IPS-20b (cell line): ENCODE measurements at regions not wholly inside any gene's neighbourhood (a gene's known extent, or its start where the extent isn't known, plus 50 kb on each side); places are given as distances from the start of the nearest gene placed in this dataset.
"Not testable (repeated sequence)": the region's sequence is repeated elsewhere in the genome, so short reads cannot be mapped to it uniquely, and the experiment has no call there.

Experiments
- H3K27ac ChIP-seq: one replicate; pipeline ENCODE4 v1.5.1; 2013; ENCODE audit warnings: low read length
- H3K27me3 ChIP-seq: 2 replicates; pipeline ENCODE4 v1.6.1; 2013; ENCODE audit warnings: mild to moderate bottlenecking, low read length, inconsistent platforms; ENCODE audit not compliant: insufficient read depth
- H3K36me3 ChIP-seq: 2 replicates; pipeline ENCODE4 v1.6.1; 2013; ENCODE audit warnings: low read depth, mild to moderate bottlenecking, inconsistent platforms, low read length, moderate library complexity; ENCODE audit not compliant: insufficient read depth
- H3K4me1 ChIP-seq: 2 replicates; pipeline ENCODE4 v1.6.1; 2013; ENCODE audit warnings: mild to moderate bottlenecking, control low read depth, inconsistent platforms, low read length, moderate library complexity; ENCODE audit not compliant: insufficient read depth
- H3K4me3 ChIP-seq: 2 replicates; pipeline ENCODE4 v1.5.1; 2013; ENCODE audit warnings: mild to moderate bottlenecking, low read length, inconsistent platforms
- H3K9ac ChIP-seq: 2 replicates; pipeline ENCODE4 v1.6.1; 2013; ENCODE audit warnings: low read depth, mild to moderate bottlenecking, inconsistent platforms, low read length, moderate library complexity
- H3K9me3 ChIP-seq: 2 replicates; pipeline ENCODE4 v1.6.1; 2013; ENCODE audit warnings: mild to moderate bottlenecking, low read depth, low read length, inconsistent platforms; ENCODE audit not compliant: insufficient read depth

DNA sequence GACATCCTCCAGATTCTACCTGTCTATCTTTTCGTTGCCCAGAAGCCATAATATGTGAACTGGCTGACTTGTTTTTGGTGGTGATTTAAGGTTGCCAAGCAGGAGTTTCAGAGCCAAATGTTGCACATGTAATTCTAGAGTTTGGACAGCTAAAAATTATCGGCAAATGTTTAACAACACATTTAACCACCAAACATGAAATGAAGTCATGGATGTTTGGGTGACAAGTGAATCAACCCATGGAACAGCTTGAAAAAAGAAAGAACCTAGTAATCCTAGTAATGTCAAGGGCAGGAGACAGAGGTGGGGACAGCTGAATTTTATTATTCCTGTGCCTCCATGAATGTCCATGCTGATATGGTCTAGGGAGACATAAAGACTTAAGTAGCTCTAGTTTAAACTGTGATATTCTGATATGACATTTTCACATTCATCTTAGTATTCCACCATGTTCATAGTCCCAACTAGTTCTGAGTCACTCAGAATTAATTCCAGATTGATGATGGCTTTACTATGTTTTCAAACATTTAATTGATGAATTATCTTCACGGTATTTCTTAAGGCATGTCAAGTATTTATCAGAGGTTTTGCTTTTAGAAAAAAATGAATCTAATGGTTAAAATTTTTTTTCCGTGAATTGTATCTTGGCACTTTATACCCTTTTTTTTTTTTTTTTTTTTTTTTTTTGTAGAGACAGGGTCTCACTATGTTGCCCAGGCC is 101.7 kb downstream of the SOCS6 start:
- Histone ChIP-seq H3K4me1 (no peaks in the 10 kb centered on the region), H3K27ac (no peak overlapping the region), H3K9me3 (no peaks in the 10 kb centered on the region), H3K4me3 (no peak overlapping the region), H3K9ac (no peak overlapping the region), H3K27me3 (no peaks in the 10 kb centered on the region), H3K36me3 (no peaks in the 10 kb centered on the region)

- H3K9me3 ChIP-seq, H3K36me3 ChIP-seq, H3K27me3 ChIP-seq, H3K27ac ChIP-seq, H3K4me3 ChIP-seq, H3K4me1 ChIP-seq, H3K9ac ChIP-seq: not testable (repeated sequence)
These were observed 100.2 kb downstream of the SOCS6 start for GRCh38 chr18:70389036-70389435.

DNA sequence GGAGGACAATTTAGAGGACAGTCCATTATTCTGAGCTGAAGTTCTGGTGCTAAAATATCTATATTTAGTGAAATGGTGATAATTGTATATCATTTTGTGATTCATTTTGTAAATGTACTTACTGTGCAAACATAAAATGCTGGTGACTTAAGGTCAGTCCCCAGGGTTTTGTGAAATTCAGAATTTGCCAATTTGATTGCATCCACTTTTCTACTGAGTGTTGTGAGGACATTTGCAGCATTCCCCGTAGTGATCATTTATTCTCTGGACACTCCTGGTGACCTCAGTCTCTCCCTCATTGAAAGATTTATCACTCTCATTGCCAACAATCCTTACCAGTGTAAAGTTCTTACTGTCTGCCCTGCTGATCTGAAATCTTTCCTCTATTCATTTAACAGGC is 98.2 kb downstream of the SOCS6 start:
- Histone ChIP-seq H3K36me3 (no peaks in the 10 kb centered on the region), H3K27ac (no peak overlapping the region), H3K9me3 (no peaks in the 10 kb centered on the region), H3K27me3 (no peaks in the 10 kb centered on the region), H3K4me1 (0 out of 2 replicates have a peak, but pooled peaks cover 2% of the 10 kb centered on the region), H3K4me3 (no peak overlapping the region), H3K9ac (no peak overlapping the region)

DNA sequence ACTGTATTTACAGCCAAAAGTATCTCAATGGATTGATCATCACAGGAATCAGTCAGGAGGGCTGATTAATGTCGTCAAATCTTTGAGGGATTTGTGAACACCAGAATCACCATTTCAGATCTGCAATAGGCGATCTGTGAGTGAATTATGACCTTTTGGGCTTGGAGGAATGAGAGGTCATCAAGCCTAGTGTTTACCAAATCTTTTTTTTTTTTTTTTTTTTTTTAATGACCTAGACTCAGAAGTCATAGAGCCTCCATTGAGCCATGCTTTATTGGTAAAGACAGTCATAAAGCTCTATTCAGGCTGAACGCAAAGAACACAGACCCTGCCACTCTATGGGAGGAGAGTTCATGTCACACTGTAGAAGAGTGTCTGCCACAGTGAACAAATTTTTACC is 97.7 kb downstream of the SOCS6 start:
- H3K4me1 ChIP-seq = 0 out of 2 replicates have a peak, but pooled peaks cover 4% of the 10 kb centered on the region
- no peak overlapping the region for H3K4me3 ChIP-seq
- no peaks in the 10 kb centered on the region for H3K36me3 ChIP-seq
- H3K9ac ChIP-seq = no peak overlapping the region
- H3K9me3 ChIP-seq = no peaks in the 10 kb centered on the region
- H3K27ac ChIP-seq = no peak overlapping the region
- H3K27me3 ChIP-seq = no peaks in the 10 kb centered on the region

- H3K27ac ChIP-seq = no peak overlapping the region
- 0 out of 2 replicates have a peak, but pooled peaks cover 4% of the 10 kb centered on the region for H3K4me1 ChIP-seq
These were observed 96.6 kb downstream of the SOCS6 start for GRCh38 chr18:70385474-70385873.

DNA sequence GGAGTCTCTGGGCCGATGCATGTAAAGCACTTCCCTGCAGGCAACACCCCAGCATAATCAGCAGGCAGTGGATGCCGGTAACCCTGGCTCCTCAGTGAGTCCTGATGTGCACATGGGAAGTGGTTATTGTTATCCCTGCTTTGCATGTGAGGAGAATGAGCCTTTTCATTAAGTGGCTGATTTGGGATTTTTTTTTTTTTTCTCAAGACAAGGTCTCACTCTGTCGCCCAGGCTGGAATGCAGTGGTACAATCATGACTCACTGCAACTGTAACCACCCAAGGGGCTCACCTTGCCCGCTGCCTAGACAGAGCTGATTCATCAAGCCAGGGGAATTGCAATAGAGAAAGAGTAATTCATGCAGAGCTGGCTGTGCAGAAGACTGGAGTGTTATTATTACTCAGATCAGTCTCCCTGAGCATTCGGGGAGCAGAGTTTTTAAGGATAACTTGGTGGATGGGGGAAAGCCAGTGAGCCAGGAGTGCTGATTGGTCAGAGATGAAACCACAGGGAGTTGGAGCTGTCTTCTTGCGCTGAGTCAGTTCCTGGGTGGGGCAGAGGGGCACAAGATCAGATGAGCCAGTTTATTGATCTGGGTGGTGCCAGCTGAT is 95.4 kb downstream of the SOCS6 start:
- H3K4me1 ChIP-seq = 0 out of 2 replicates have a peak, but pooled peaks cover 4% of the 10 kb centered on the region
- H3K9ac ChIP-seq = no peak overlapping the region
- H3K27ac ChIP-seq = no peak overlapping the region
- no peaks in the 10 kb centered on the region for H3K9me3 ChIP-seq
- H3K27me3 ChIP-seq = no peaks in the 10 kb centered on the region
- no peak overlapping the region for H3K4me3 ChIP-seq
- no peaks in the 10 kb centered on the region for H3K36me3 ChIP-seq

More at GRCh38 chr18:70385474-70385873, 96.6 kb downstream of the SOCS6 start:
- Histone ChIP-seq H3K9ac (no peak overlapping the region), H3K9me3 (no peaks in the 10 kb centered on the region), H3K36me3 (no peaks in the 10 kb centered on the region), H3K27me3 (no peaks in the 10 kb centered on the region), H3K4me3 (no peak overlapping the region)

GRCh38 chr18:70382992-70383717 is 94.3 kb downstream of the SOCS6 start:
- no peaks in the 10 kb centered on the region for H3K27me3 ChIP-seq
- no peak overlapping the region for H3K4me3 ChIP-seq
- no peak overlapping the region for H3K9ac ChIP-seq
- no peak overlapping the region for H3K27ac ChIP-seq
- H3K36me3 ChIP-seq = no peaks in the 10 kb centered on the region
- H3K4me1 ChIP-seq = 0 out of 2 replicates have a peak, but pooled peaks cover 4% of the 10 kb centered on the region
- H3K9me3 ChIP-seq = no peaks in the 10 kb centered on the region

DNA sequence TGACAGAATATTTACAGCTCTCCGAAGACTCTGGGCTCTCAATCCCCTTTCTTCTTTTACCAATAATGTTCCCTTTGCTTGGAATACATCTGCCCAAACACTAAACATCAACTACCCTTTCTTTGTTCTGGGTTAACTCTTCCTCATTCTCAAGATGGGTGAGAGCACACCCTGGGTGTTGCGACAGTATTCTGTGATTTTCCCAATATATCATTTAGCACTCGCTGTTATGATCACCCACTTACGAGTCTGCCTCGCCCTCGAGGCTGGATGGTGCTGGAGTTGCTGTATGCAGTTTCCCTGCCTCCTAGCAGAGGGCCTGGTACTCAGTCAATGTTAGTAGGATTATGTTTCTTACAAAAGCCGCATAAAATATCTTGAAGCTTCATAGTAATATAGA is 93.2 kb downstream of the SOCS6 start:
- H3K27me3 ChIP-seq = no peaks in the 10 kb centered on the region
- H3K9ac ChIP-seq = no peak overlapping the region
- no peaks in the 10 kb centered on the region for H3K36me3 ChIP-seq
- no peak overlapping the region for H3K27ac ChIP-seq
- 0 out of 2 replicates have a peak, but pooled peaks cover 4% of the 10 kb centered on the region for H3K4me1 ChIP-seq
- H3K9me3 ChIP-seq = no peaks in the 10 kb centered on the region
- no peak overlapping the region for H3K4me3 ChIP-seq

DNA sequence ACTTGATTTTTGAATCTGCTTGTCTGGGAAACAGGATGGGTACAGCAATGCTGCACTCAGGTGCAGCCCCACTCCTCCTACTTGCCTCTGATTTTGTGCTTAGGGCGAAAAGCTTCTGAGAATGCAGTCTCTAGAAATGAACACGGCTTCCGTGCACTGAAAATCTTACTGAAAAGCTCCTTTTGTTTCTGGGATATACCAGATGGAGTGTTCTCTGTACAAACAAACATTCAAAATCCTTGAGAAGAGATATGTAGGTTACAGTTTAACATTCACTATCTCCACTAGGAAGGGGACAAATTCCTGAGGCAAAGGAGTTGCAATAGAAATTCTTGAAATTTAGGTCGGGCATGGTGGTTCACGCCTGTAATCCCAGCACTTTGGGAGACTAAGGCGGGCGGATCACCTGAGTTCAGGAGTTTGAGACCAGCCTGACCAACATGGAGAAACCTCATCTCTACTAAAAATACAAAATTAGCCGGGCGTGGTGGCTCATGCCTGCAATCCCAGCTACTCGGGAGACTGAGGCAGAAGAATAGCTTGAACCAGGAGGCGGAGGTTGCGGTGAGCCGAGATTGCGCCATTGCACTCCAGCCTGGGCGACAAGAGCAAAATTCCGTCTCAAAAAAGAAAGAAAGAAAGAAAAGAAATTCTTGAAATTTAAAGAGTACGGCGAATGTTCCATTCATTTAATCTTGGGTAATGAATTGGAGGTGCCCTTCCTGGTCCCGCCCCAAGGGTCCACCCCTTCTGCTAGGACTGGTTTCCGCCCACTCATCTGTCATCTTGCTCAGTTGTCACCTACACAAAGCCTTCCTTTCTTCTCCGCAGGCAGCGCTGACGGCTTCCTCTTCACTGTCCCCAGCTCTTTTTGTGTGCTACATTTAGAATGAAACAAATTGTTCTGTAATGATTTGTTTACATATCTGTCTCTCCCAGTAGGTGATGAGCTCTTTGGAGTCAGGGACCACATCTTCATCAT is 92.4 kb downstream of the SOCS6 start:
- Histone ChIP-seq H3K27ac (no peak overlapping the region), H3K9me3 (no peaks in the 10 kb centered on the region), H3K4me1 (0 out of 2 replicates have a peak, but pooled peaks cover 4% of the 10 kb centered on the region), H3K4me3 (no peak overlapping the region), H3K9ac (no peak overlapping the region), H3K36me3 (no peaks in the 10 kb centered on the region), H3K27me3 (no peaks in the 10 kb centered on the region)
